ENCODE measurements at regions not wholly inside any gene's neighbourhood (a gene's known extent, or its start where the extent isn't known, plus 50 kb on each side); places are given as distances from the start of the nearest gene placed in this dataset.

DNA sequence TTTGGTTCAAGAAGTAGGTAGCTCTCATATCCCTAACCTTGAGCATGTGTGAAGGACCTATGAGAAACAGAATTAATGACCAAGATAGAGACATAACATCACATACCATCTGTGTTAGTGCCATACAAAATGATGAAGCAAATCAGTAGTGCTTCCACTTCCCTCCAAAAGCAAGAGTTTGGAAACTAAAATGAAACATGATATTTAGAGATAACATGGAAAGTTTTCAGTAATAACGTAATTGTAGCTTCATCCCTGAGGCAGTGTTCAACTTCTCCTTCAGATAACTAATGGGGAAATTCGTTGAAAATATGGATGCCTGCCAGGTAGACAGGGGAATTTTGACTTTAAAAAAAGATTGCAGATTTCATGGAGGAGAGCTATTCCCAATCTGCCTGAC, 248.4 kb upstream of the IRAK1BP1 start:
- TF ChIP-seq, protein P1, sequence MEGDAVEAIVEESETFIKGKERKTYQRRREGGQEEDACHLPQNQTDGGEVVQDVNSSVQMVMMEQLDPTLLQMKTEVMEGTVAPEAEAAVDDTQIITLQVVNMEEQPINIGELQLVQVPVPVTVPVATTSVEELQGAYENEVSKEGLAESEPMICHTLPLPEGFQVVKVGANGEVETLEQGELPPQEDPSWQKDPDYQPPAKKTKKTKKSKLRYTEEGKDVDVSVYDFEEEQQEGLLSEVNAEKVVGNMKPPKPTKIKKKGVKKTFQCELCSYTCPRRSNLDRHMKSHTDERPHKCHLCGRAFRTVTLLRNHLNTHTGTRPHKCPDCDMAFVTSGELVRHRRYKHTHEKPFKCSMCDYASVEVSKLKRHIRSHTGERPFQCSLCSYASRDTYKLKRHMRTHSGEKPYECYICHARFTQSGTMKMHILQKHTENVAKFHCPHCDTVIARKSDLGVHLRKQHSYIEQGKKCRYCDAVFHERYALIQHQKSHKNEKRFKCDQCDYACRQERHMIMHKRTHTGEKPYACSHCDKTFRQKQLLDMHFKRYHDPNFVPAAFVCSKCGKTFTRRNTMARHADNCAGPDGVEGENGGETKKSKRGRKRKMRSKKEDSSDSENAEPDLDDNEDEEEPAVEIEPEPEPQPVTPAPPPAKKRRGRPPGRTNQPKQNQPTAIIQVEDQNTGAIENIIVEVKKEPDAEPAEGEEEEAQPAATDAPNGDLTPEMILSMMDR (IDR thresholded peaks at IDR 0.05) = no peak
- TF ChIP-seq POLR2A (IDR thresholded peaks at IDR 0.05) = no peak

Measured in thyroid gland (tissue), 4 donors.